IPS-18c (cell line): ENCODE measurements at regions not wholly inside any gene's neighbourhood (a gene's known extent, or its start where the extent isn't known, plus 50 kb on each side); places are given as distances from the start of the nearest gene placed in this dataset.

ENCODE experiments used
- H3K4me3 ChIP-seq: 2 replicates; pipeline ENCODE4 v1.7.0; 2013; ENCODE audit warnings: low read depth, mild to moderate bottlenecking, low read length, moderate library complexity; ENCODE audit not compliant: insufficient read depth
- H3K9me3 ChIP-seq: one replicate; pipeline ENCODE4 v1.6.1; 2013; ENCODE audit warnings: mild to moderate bottlenecking, low read length, moderate library complexity; ENCODE audit not compliant: control insufficient read depth, insufficient read depth

GRCh38 chr20:39533858-39534257 is 571.7 kb downstream of the DHX35 start:
- Histone ChIP-seq H3K9me3 (no peaks in the 10 kb centered on the region), H3K4me3 (no peak overlapping the region)

GRCh38 chr20:39532205-39532604 is 570.1 kb downstream of the DHX35 start:
- no peak overlapping the region for H3K4me3 ChIP-seq
- H3K9me3 ChIP-seq, result no peaks in the 10 kb centered on the region

GRCh38 chr20:39528436-39528835 is 566.3 kb downstream of the DHX35 start:
- Histone ChIP-seq H3K9me3 (no peaks in the 10 kb centered on the region), H3K4me3 (no peak overlapping the region)

- H3K9me3 ChIP-seq, result no peaks in the 10 kb centered on the region
- no peak overlapping the region for H3K4me3 ChIP-seq
These were observed 562.3 kb downstream of the DHX35 start for GRCh38 chr20:39524371-39524911.

GRCh38 chr20:39523405-39523804 is 561.3 kb downstream of the DHX35 start:
- Histone ChIP-seq H3K4me3 (no peak overlapping the region), H3K9me3 (no peaks in the 10 kb centered on the region)

- no peaks in the 10 kb centered on the region for H3K9me3 ChIP-seq
- H3K4me3 ChIP-seq, result no peak overlapping the region
These were observed 556.5 kb downstream of the DHX35 start for GRCh38 chr20:39518654-39519053.

- Histone ChIP-seq H3K9me3 (no peaks in the 10 kb centered on the region), H3K4me3 (no peak overlapping the region)
These were observed 554.8 kb downstream of the DHX35 start for GRCh38 chr20:39516964-39517363.

GRCh38 chr20:39504710-39505094 is 542.6 kb downstream of the DHX35 start:
- Histone ChIP-seq H3K9me3 (no peaks in the 10 kb centered on the region), H3K4me3 (no peak overlapping the region)

- H3K4me3 ChIP-seq, result no peak overlapping the region
- no peaks in the 10 kb centered on the region for H3K9me3 ChIP-seq
These were observed 542.0 kb downstream of the DHX35 start for GRCh38 chr20:39503902-39504709.

GRCh38 chr20:39492223-39492797 is 530.2 kb downstream of the DHX35 start:
- Histone ChIP-seq H3K4me3 (no peak overlapping the region), H3K9me3 (peaks cover 3% of the 10 kb centered on the region)

- Histone ChIP-seq H3K4me3 (no peak overlapping the region), H3K9me3 (peaks cover 3% of the 10 kb centered on the region)
These were observed 529.6 kb downstream of the DHX35 start for GRCh38 chr20:39491711-39492110.

- Histone ChIP-seq H3K4me3 (no peak overlapping the region), H3K9me3 (peaks cover 3% of the 10 kb centered on the region)
These were observed 527.9 kb downstream of the DHX35 start for GRCh38 chr20:39489986-39490560.

- no peak overlapping the region for H3K4me3 ChIP-seq
- no peaks in the 10 kb centered on the region for H3K9me3 ChIP-seq
These were observed 518.3 kb downstream of the DHX35 start for GRCh38 chr20:39480276-39481043.

GRCh38 chr20:39479196-39479810 is 517.2 kb downstream of the DHX35 start:
- no peaks in the 10 kb centered on the region for H3K9me3 ChIP-seq

GRCh38 chr20:39474879-39475278 is 512.7 kb downstream of the DHX35 start:
- no peak overlapping the region for H3K4me3 ChIP-seq
- H3K9me3 ChIP-seq, result no peaks in the 10 kb centered on the region

More at GRCh38 chr20:39479196-39479810, 517.2 kb downstream of the DHX35 start:
- H3K4me3 ChIP-seq, result no peak overlapping the region

GRCh38 chr20:39473536-39473935 is 511.4 kb downstream of the DHX35 start:
- H3K4me3 ChIP-seq, result no peak overlapping the region
- no peaks in the 10 kb centered on the region for H3K9me3 ChIP-seq

- Histone ChIP-seq H3K4me3 (no peak overlapping the region), H3K9me3 (no peaks in the 10 kb centered on the region)
These were observed 506.6 kb downstream of the DHX35 start for GRCh38 chr20:39468703-39469102.
